ENCODE measurements at regions not wholly inside any gene's neighbourhood (a gene's known extent, or its start where the extent isn't known, plus 50 kb on each side); places are given as distances from the start of the nearest gene placed in this dataset.
"Not testable (repeated sequence)": the region's sequence is repeated elsewhere in the genome, so short reads cannot be mapped to it uniquely, and the experiment has no call there.

DNA sequence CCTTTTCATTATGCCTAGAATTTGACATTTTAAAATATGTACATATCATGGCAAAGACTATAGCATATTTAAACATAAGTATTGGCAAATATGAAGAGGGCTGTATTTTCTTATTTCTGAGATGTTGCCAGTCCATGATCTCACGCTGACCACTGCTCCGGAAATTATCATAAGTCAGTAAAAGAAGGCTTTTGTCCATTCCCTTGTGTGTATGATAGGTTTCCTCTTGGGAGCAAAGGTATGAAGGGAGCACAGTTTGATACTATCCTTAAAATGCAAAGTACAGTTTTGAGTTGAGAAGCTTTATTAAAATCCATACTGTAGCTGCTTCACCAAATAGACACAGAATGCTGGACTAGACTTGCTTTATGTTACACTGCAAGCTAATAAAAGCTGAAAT lies 52.6 kb upstream of the AGA start:
- DNase-seq (ENCODE audit: low spot score) = no peak
- Mint-ChIP-seq H3K27me3 (ENCODE audit: unreplicated experiment) (no peaks in the 10 kb centered on the region), H3K27ac (ENCODE audit: unreplicated experiment) (no peak overlapping the region), H3K4me1 (ENCODE audit: unreplicated experiment) (no peaks in the 10 kb centered on the region), H3K4me3 (ENCODE audit: unreplicated experiment) (no peak overlapping the region), H3K9me3 (ENCODE audit: unreplicated experiment) (no peaks in the 10 kb centered on the region), H3K36me3 (ENCODE audit: low read depth, unreplicated experiment) (no peaks in the 10 kb centered on the region)
- TF ChIP-seq, protein P1, sequence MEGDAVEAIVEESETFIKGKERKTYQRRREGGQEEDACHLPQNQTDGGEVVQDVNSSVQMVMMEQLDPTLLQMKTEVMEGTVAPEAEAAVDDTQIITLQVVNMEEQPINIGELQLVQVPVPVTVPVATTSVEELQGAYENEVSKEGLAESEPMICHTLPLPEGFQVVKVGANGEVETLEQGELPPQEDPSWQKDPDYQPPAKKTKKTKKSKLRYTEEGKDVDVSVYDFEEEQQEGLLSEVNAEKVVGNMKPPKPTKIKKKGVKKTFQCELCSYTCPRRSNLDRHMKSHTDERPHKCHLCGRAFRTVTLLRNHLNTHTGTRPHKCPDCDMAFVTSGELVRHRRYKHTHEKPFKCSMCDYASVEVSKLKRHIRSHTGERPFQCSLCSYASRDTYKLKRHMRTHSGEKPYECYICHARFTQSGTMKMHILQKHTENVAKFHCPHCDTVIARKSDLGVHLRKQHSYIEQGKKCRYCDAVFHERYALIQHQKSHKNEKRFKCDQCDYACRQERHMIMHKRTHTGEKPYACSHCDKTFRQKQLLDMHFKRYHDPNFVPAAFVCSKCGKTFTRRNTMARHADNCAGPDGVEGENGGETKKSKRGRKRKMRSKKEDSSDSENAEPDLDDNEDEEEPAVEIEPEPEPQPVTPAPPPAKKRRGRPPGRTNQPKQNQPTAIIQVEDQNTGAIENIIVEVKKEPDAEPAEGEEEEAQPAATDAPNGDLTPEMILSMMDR (IDR thresholded peaks at IDR 0.05; ENCODE audit: unreplicated experiment) = no peak

DNA sequence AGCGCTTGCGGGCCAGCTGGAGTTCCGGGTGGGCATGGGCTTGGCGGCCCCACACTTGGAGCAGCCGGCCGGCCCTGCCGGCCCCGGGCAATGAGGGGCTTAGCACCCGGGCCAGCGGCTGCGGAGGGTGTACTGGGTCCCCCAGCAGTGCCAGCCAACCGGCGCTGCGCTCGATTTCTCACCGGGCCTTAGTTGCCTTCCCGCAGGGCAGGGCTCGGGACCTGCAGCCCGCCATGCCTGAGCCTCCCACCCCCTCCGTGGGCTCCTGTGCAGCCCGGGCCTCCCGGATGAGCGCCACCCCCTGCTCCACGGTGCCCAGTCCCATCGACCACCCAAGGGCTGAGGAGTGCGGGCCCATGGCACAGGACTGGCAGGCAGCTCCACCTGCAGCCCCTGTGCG lies 53.4 kb upstream of the AGA start:
- not testable (repeated sequence) for DNase-seq (ENCODE audit: low spot score); H3K4me3 Mint-ChIP-seq (ENCODE audit: unreplicated experiment)

DNA sequence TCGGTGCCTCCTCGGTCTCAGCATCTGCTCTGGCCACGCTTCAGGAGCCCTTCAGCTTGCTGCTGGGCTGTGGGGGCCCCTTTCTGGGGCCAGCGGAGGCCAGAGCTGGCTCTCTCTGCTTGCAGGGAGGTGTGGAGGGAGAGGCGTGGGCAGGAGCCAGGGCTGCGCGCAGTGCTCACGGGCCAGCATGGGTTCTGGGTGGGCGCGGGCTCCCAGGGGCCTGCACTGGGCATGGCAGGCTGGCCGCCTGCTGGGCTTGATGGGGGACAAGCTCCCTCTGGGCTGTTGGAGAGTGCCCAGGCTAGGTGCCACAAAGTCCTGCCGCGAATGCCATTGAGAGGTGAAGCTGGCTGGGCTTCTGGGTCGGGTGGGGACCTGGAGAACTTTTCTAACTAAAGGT lies 57.3 kb upstream of the AGA start:
- TF ChIP-seq, protein P1 (IDR thresholded peaks at IDR 0.05; ENCODE audit: unreplicated experiment) = no peak
- Mint-ChIP-seq H3K4me3 (ENCODE audit: unreplicated experiment) (no peak overlapping the region), H3K9me3 (ENCODE audit: unreplicated experiment) (no peaks in the 10 kb centered on the region), H3K27ac (ENCODE audit: unreplicated experiment) (no peak overlapping the region), H3K36me3 (ENCODE audit: low read depth, unreplicated experiment) (no peaks in the 10 kb centered on the region), H3K4me1 (ENCODE audit: unreplicated experiment) (peaks cover 1% of the 10 kb centered on the region), H3K27me3 (ENCODE audit: unreplicated experiment) (peaks cover 6% of the 10 kb centered on the region)
- DNase-seq (ENCODE audit: low spot score) = no peak

More for the DNA sequence above, 53.4 kb upstream of the AGA start:
- not testable (repeated sequence) for H3K36me3 Mint-ChIP-seq (ENCODE audit: low read depth, unreplicated experiment); H3K4me1 Mint-ChIP-seq (ENCODE audit: unreplicated experiment); H3K27ac Mint-ChIP-seq (ENCODE audit: unreplicated experiment); H3K9me3 Mint-ChIP-seq (ENCODE audit: unreplicated experiment); H3K27me3 Mint-ChIP-seq (ENCODE audit: unreplicated experiment)

DNA sequence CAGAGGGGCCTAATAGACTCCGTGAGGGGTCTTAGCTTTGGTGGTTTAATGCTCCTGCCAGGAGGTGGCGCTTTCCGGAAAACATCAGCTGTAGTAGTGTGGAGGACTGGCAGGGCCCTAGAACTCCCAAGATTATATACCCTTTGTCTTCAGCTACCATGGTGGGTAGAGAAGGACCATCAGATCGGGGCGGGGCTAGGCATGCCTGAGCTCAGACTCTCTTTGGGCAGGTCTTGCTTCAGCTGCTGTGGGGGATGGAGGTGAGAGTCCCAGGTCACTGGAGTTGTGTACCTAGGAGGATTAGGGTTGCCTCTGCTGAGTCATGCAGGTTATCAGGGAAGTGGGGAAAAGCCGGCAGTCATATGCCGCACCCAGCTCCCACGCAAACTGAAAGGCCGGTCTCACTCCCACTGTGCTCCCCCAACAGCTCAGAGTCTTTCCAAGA lies 63.0 kb upstream of the AGA start:
- TF ChIP-seq, protein P1 (IDR thresholded peaks at IDR 0.05; ENCODE audit: unreplicated experiment) = no peak
- H3K9me3 Mint-ChIP-seq (ENCODE audit: unreplicated experiment) = no peaks in the 10 kb centered on the region
- DNase-seq (ENCODE audit: low spot score) = no peak

DNA sequence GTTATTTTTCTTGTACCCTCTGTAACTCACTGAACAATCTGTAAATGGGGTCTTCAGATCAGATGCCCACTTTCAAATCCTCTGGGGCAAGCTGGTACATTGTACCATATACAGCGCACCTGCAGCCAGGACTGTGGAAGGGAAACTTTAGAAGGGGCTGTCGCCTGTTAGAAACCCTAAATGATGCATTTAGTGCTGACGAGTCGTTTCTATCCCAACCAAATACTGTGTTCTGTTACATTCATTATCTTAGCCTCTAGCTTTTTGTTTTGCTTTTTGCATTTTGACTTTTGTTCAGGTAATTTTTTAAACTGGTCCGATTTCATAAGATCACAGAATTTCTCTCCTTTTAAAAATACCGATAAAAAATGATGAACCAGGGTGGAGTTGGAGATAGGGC lies 66.4 kb upstream of the AGA start:
- Mint-ChIP-seq H3K27ac (ENCODE audit: unreplicated experiment) (no peak overlapping the region), H3K4me3 (ENCODE audit: unreplicated experiment) (no peak overlapping the region), H3K4me1 (ENCODE audit: unreplicated experiment) (peaks cover 13% of the 10 kb centered on the region), H3K9me3 (ENCODE audit: unreplicated experiment) (no peaks in the 10 kb centered on the region), H3K27me3 (ENCODE audit: unreplicated experiment) (no peaks in the 10 kb centered on the region), H3K36me3 (ENCODE audit: low read depth, unreplicated experiment) (no peaks in the 10 kb centered on the region)
- DNase-seq (ENCODE audit: low spot score) = no peak
- TF ChIP-seq, protein P1 (IDR thresholded peaks at IDR 0.05; ENCODE audit: unreplicated experiment) = no peak

More for the DNA sequence above, 63.0 kb upstream of the AGA start:
- peaks cover 6% of the 10 kb centered on the region for H3K27me3 Mint-ChIP-seq (ENCODE audit: unreplicated experiment)
- no peak overlapping the region for H3K27ac Mint-ChIP-seq (ENCODE audit: unreplicated experiment)
- H3K36me3 Mint-ChIP-seq (ENCODE audit: low read depth, unreplicated experiment) = no peaks in the 10 kb centered on the region
- no peak overlapping the region for H3K4me3 Mint-ChIP-seq (ENCODE audit: unreplicated experiment)
- peaks cover 8% of the 10 kb centered on the region for H3K4me1 Mint-ChIP-seq (ENCODE audit: unreplicated experiment)

All from endothelial cell (in vitro differentiated cells).